HPDE6-E6E7 (cell line): ENCODE measurements at regions not wholly inside any gene's neighbourhood (a gene's known extent, or its start where the extent isn't known, plus 50 kb on each side); places are given as distances from the start of the nearest gene placed in this dataset.
"Not testable (repeated sequence)": the region's sequence is repeated elsewhere in the genome, so short reads cannot be mapped to it uniquely, and the experiment has no call there.

Experiments
- DNase-seq: peaks from one replicate; pipeline ENCODE4 v3.0.0; 2011; ENCODE audit warnings: missing footprints; ENCODE audit errors: extremely low spot score

- DNase-seq, result no peak
These were observed 404.4 kb upstream of the PBX1 start for GRCh38 chr1:164154622-164155021.

GRCh38 chr1:164155347-164155746 is 403.6 kb upstream of the PBX1 start:
- DNase-seq, result no peak

- DNase-seq, result no peak
These were observed 395.6 kb upstream of the PBX1 start for GRCh38 chr1:164163289-164163849.

GRCh38 chr1:164165466-164165865 is 393.5 kb upstream of the PBX1 start:
- DNase-seq, result no peak

- not testable (repeated sequence) for DNase-seq
These were observed 392.5 kb upstream of the PBX1 start for GRCh38 chr1:164166454-164166853.

- no peak for DNase-seq
These were observed 381.9 kb upstream of the PBX1 start for GRCh38 chr1:164177118-164177517.

GRCh38 chr1:164180824-164181223 is 378.2 kb upstream of the PBX1 start:
- no peak for DNase-seq

- no peak for DNase-seq
These were observed 374.9 kb upstream of the PBX1 start for GRCh38 chr1:164183854-164184635.

- no peak for DNase-seq
These were observed 372.1 kb upstream of the PBX1 start for GRCh38 chr1:164186881-164187280.

GRCh38 chr1:164188497-164188896 is 370.5 kb upstream of the PBX1 start:
- DNase-seq, result no peak

GRCh38 chr1:164191191-164191590 is 367.8 kb upstream of the PBX1 start:
- no peak for DNase-seq

GRCh38 chr1:164210211-164210739 is 348.7 kb upstream of the PBX1 start:
- DNase-seq, result no peak

GRCh38 chr1:164223378-164223777 is 335.6 kb upstream of the PBX1 start:
- no peak for DNase-seq

GRCh38 chr1:164225011-164225410 is 334.0 kb upstream of the PBX1 start:
- no peak for DNase-seq

- no peak for DNase-seq
These were observed 332.0 kb upstream of the PBX1 start for GRCh38 chr1:164226977-164227376.

- DNase-seq, result no peak
These were observed 330.1 kb upstream of the PBX1 start for GRCh38 chr1:164228928-164229327.

- DNase-seq, result no peak
These were observed 325.8 kb upstream of the PBX1 start for GRCh38 chr1:164233149-164233548.

GRCh38 chr1:164240081-164240480 is 318.9 kb upstream of the PBX1 start:
- no peak for DNase-seq

GRCh38 chr1:164250365-164250764 is 308.6 kb upstream of the PBX1 start:
- no peak for DNase-seq

- no peak for DNase-seq
These were observed 302.5 kb upstream of the PBX1 start for GRCh38 chr1:164256456-164256855.

GRCh38 chr1:164261691-164262240 is 297.2 kb upstream of the PBX1 start:
- DNase-seq, result no peak

- no peak for DNase-seq
These were observed 295.4 kb upstream of the PBX1 start for GRCh38 chr1:164263540-164263939.

- no peak for DNase-seq
These were observed 293.8 kb upstream of the PBX1 start for GRCh38 chr1:164265232-164265631.
